ENCODE measurements at regions not wholly inside any gene's neighbourhood (a gene's known extent, or its start where the extent isn't known, plus 50 kb on each side); places are given as distances from the start of the nearest gene placed in this dataset.
"Not testable (repeated sequence)": the region's sequence is repeated elsewhere in the genome, so short reads cannot be mapped to it uniquely, and the experiment has no call there.

DNA sequence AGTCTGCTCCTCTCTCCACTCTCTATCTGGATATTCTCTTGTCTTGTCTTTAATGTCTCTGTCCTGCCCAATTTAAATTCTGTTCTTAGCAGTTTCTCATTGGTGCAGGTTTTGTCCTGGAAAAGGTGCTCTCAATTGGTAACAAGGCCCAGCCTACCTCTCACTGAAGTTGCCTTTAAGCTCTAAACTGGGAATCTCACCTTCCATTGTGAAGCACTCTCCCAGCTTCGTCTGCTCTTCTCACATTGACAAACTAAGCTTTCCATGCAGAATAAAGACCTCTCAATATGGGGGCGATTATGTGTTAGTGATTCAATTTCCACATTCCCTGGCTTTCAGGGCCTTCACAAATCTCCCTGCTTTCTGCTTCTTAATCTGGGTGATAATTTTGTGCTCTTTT is 1712.2 kb downstream of the GRIK2 start:
- Mint-ChIP-seq H3K27ac (no peak overlapping the region), H3K27me3 (ENCODE audit: low read depth) (no peaks in the 10 kb centered on the region), H3K36me3 (ENCODE audit: low read depth) (no peaks in the 10 kb centered on the region), H3K9me3 (no peaks in the 10 kb centered on the region), H3K4me1 (ENCODE audit: low read depth) (no peaks in the 10 kb centered on the region), H3K4me3 (no peak overlapping the region)

DNA sequence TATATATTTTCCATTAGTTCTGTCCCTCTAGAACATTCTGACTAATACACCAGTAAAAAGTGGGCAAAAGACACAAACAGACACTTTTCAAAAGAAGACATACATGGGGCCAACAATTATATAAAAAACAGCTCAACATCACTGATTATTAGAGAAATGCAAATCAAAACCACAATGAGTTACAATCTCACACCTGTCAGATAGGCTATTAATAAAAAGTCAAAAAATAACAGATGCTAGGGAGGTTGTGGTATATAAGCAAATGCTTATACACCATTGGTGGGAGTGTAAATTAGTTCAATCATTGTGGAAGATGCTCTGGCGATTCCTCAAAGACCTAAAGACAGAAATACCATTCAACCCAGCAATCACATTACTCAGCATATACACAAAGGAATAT is 1707.8 kb downstream of the GRIK2 start:
- H3K27ac Mint-ChIP-seq = no peak overlapping the region
- H3K36me3 Mint-ChIP-seq (ENCODE audit: low read depth) = no peaks in the 10 kb centered on the region
- no peaks in the 10 kb centered on the region for H3K4me1 Mint-ChIP-seq (ENCODE audit: low read depth)
- no peak overlapping the region for H3K4me3 Mint-ChIP-seq
- H3K9me3 Mint-ChIP-seq = no peaks in the 10 kb centered on the region
- no peaks in the 10 kb centered on the region for H3K27me3 Mint-ChIP-seq (ENCODE audit: low read depth)

GRCh38 chr6:103092414-103092813 is 1698.9 kb downstream of the GRIK2 start:
- not testable (repeated sequence) for H3K27me3 Mint-ChIP-seq (ENCODE audit: low read depth); H3K9me3 Mint-ChIP-seq; H3K27ac Mint-ChIP-seq; H3K4me3 Mint-ChIP-seq; H3K4me1 Mint-ChIP-seq (ENCODE audit: low read depth); H3K36me3 Mint-ChIP-seq (ENCODE audit: low read depth)

GRCh38 chr6:103085801-103086200 is 1692.3 kb downstream of the GRIK2 start:
- Mint-ChIP-seq H3K4me3 (no peak overlapping the region), H3K36me3 (ENCODE audit: low read depth) (no peaks in the 10 kb centered on the region), H3K27me3 (ENCODE audit: low read depth) (no peaks in the 10 kb centered on the region), H3K27ac (no peak overlapping the region), H3K4me1 (ENCODE audit: low read depth) (no peaks in the 10 kb centered on the region), H3K9me3 (no peaks in the 10 kb centered on the region)

- Mint-ChIP-seq H3K36me3 (ENCODE audit: low read depth) (no peaks in the 10 kb centered on the region), H3K4me3 (no peak overlapping the region), H3K9me3 (peaks cover 7% of the 10 kb centered on the region), H3K27ac (no peak overlapping the region), H3K4me1 (ENCODE audit: low read depth) (no peaks in the 10 kb centered on the region), H3K27me3 (ENCODE audit: low read depth) (no peaks in the 10 kb centered on the region)
Measured at GRCh38 chr6:103081876-103082630, 1688.5 kb downstream of the GRIK2 start.

DNA sequence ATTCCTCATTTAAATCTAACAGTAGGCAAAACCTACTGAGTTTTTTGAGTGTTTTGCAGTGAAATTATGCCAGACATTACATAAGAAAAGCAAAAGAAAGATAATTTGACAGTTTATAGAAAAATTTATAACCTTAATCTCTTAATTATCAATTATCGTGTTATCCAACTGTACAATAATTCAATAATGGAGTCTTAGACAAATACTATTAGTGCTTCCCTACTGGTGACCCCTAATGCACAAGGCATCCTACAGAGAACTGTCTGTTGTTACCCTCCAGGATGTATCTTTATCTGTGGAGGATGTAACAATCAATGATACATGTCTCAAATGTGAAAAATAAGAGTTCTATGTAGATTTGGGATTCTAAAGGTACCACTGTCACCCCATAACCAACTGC is 1687.6 kb downstream of the GRIK2 start:
- Mint-ChIP-seq H3K4me3 (no peak overlapping the region), H3K27ac (no peak overlapping the region), H3K36me3 (ENCODE audit: low read depth) (no peaks in the 10 kb centered on the region), H3K9me3 (peaks cover 8% of the 10 kb centered on the region), H3K27me3 (ENCODE audit: low read depth) (no peaks in the 10 kb centered on the region), H3K4me1 (ENCODE audit: low read depth) (no peaks in the 10 kb centered on the region)

- Mint-ChIP-seq H3K9me3 (peaks cover 8% of the 10 kb centered on the region), H3K27me3 (ENCODE audit: low read depth) (no peaks in the 10 kb centered on the region), H3K27ac (no peak overlapping the region)
Measured at GRCh38 chr6:103080497-103080896, 1687.0 kb downstream of the GRIK2 start.

GRCh38 chr6:103079867-103080266 is 1686.4 kb downstream of the GRIK2 start:
- Mint-ChIP-seq H3K27ac (no peak overlapping the region), H3K27me3 (ENCODE audit: low read depth) (no peaks in the 10 kb centered on the region), H3K4me1 (ENCODE audit: low read depth) (no peaks in the 10 kb centered on the region), H3K36me3 (ENCODE audit: low read depth) (no peaks in the 10 kb centered on the region), H3K4me3 (no peak overlapping the region), H3K9me3 (peaks cover 8% of the 10 kb centered on the region)

More at GRCh38 chr6:103080497-103080896, 1687.0 kb downstream of the GRIK2 start:
- no peaks in the 10 kb centered on the region for H3K4me1 Mint-ChIP-seq (ENCODE audit: low read depth)
- H3K36me3 Mint-ChIP-seq (ENCODE audit: low read depth) = no peaks in the 10 kb centered on the region
- no peak overlapping the region for H3K4me3 Mint-ChIP-seq

DNA sequence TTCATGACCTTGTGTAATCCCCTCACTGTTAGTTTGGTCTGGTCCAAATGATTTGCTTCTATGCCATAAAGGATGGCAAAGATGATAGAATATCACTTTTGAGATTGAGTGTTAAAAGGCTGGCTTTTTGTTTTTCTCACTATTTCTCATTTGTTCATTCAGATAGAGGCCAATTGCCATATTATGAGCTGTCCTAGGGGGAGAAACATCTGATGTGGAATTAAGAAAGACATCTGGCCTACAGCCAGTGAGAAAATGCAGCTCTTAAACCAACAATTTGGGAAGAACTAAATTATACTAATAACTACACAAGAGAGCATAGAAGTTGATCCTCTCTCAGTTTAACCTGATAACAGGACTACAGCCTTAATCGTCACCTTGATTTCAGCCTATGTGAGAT is 1668.6 kb downstream of the GRIK2 start:
- Mint-ChIP-seq H3K4me3 (no peak overlapping the region), H3K27ac (no peak overlapping the region), H3K4me1 (ENCODE audit: low read depth) (no peaks in the 10 kb centered on the region), H3K27me3 (ENCODE audit: low read depth) (no peaks in the 10 kb centered on the region), H3K36me3 (ENCODE audit: low read depth) (no peaks in the 10 kb centered on the region), H3K9me3 (peaks cover 9% of the 10 kb centered on the region)

GRCh38 chr6:103047567-103047966 is 1654.1 kb downstream of the GRIK2 start:
- Mint-ChIP-seq H3K36me3 (ENCODE audit: low read depth) (no peaks in the 10 kb centered on the region), H3K27ac (no peak overlapping the region), H3K9me3 (no peaks in the 10 kb centered on the region), H3K4me1 (ENCODE audit: low read depth) (no peaks in the 10 kb centered on the region), H3K27me3 (ENCODE audit: low read depth) (no peaks in the 10 kb centered on the region), H3K4me3 (no peak overlapping the region)

DNA sequence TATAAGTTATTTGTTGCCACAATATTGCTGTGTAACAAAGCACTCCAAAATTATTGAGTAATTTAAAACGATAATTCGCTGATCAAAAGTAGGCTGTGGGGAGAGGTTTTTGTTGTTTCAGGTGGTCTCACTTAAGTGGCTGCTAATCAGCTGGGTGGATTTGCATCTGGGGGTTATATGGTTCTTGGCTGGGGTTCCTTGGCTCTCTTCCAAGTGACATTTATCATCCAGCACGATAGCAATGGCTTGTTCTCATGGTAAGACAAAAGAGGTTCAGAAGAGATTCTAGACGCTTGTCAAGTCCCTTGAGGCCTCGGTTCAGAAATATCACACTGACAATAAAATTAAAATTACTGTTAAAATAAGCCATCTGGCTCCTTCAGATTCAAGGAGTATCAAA is 1648.8 kb downstream of the GRIK2 start:
- Mint-ChIP-seq H3K27me3 (ENCODE audit: low read depth) (no peaks in the 10 kb centered on the region), H3K9me3 (no peaks in the 10 kb centered on the region), H3K36me3 (ENCODE audit: low read depth) (no peaks in the 10 kb centered on the region), H3K4me1 (ENCODE audit: low read depth) (no peaks in the 10 kb centered on the region), H3K4me3 (no peak overlapping the region), H3K27ac (no peak overlapping the region)

- Mint-ChIP-seq H3K9me3 (no peaks in the 10 kb centered on the region), H3K4me3 (no peak overlapping the region), H3K4me1 (ENCODE audit: low read depth) (no peaks in the 10 kb centered on the region)
Measured at GRCh38 chr6:103036846-103037245, 1643.3 kb downstream of the GRIK2 start.

GRCh38 chr6:103027271-103027931 is 1633.9 kb downstream of the GRIK2 start:
- H3K9me3 Mint-ChIP-seq = no peaks in the 10 kb centered on the region
- no peak overlapping the region for H3K4me3 Mint-ChIP-seq
- no peaks in the 10 kb centered on the region for H3K27me3 Mint-ChIP-seq (ENCODE audit: low read depth)
- H3K4me1 Mint-ChIP-seq (ENCODE audit: low read depth) = no peaks in the 10 kb centered on the region
- no peaks in the 10 kb centered on the region for H3K36me3 Mint-ChIP-seq (ENCODE audit: low read depth)
- no peak overlapping the region for H3K27ac Mint-ChIP-seq

More at GRCh38 chr6:103036846-103037245, 1643.3 kb downstream of the GRIK2 start:
- Mint-ChIP-seq H3K27ac (no peak overlapping the region), H3K36me3 (ENCODE audit: low read depth) (no peaks in the 10 kb centered on the region), H3K27me3 (ENCODE audit: low read depth) (no peaks in the 10 kb centered on the region)

GRCh38 chr6:103018426-103018825 is 1624.9 kb downstream of the GRIK2 start:
- no peaks in the 10 kb centered on the region for H3K4me1 Mint-ChIP-seq (ENCODE audit: low read depth)

DNA sequence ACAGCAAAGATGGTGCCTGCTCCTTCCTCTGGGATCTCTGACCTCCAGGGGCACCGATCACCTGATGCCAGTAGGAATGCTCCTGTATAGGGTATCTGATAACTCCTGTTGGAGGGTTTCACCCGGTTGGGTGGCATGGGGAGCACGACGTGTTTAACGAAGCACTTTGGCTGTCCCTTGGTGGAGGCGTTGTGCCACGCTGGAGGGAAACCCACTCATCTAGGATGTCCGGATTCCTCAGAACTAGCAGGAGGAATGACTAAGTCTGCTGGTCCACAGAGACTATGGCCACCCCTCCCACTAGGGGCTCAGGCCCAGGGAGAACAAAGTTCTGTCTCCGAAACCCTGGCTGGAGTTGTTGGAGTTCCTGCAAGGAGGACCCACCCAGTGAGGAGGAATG is 1624.4 kb downstream of the GRIK2 start:
- no peak overlapping the region for H3K4me3 Mint-ChIP-seq
- H3K36me3 Mint-ChIP-seq (ENCODE audit: low read depth) = no peaks in the 10 kb centered on the region
- no peaks in the 10 kb centered on the region for H3K27me3 Mint-ChIP-seq (ENCODE audit: low read depth)
- H3K27ac Mint-ChIP-seq = no peak overlapping the region
- H3K4me1 Mint-ChIP-seq (ENCODE audit: low read depth) = no peaks in the 10 kb centered on the region
- H3K9me3 Mint-ChIP-seq = peaks cover 4% of the 10 kb centered on the region

More at GRCh38 chr6:103018426-103018825, 1624.9 kb downstream of the GRIK2 start:
- Mint-ChIP-seq H3K27ac (no peak overlapping the region), H3K9me3 (peaks cover 4% of the 10 kb centered on the region), H3K4me3 (no peak overlapping the region), H3K36me3 (ENCODE audit: low read depth) (no peaks in the 10 kb centered on the region), H3K27me3 (ENCODE audit: low read depth) (no peaks in the 10 kb centered on the region)

All from T-helper 1 cell treated with Interleukin-12 subunit alpha and Interleukin-12 subunit beta and Interleukin-4 antibody, amounts not matched to agents 30 μg/mL and 1 μg/mL, for 36 hours (primary cell).